ENCODE measurements at regions not wholly inside any gene's neighbourhood (a gene's known extent, or its start where the extent isn't known, plus 50 kb on each side); places are given as distances from the start of the nearest gene placed in this dataset.

- TF ChIP-seq CTCF (IDR thresholded peaks at IDR 0.05) (no peak), POLR2A (IDR thresholded peaks at IDR 0.05) (no peak)
- H3K4me3 ChIP-seq = no peak overlapping the region
- no peaks in the 10 kb centered on the region for H3K36me3 ChIP-seq
- H3K27me3 ChIP-seq = no peaks in the 10 kb centered on the region
- WGBS (ENCODE audit: insufficient coverage, low coverage, low lambda C conversion rate, missing lambda C conversion rate) = 57% methylated on average over 5 of the region's 5 CpGs
- H3K9me3 ChIP-seq = no peaks in the 10 kb centered on the region
- no peak for DNase-seq
- H3K27ac ChIP-seq = no peak overlapping the region
- intact Hi-C loops (cut with DNase I) = no loop called here
- H3K4me1 ChIP-seq = no peaks in the 10 kb centered on the region
- ATAC-seq = no peak
These were observed 600.2 kb downstream of the TRHDE start for GRCh38 chr12:72872238-72872887.

DNA sequence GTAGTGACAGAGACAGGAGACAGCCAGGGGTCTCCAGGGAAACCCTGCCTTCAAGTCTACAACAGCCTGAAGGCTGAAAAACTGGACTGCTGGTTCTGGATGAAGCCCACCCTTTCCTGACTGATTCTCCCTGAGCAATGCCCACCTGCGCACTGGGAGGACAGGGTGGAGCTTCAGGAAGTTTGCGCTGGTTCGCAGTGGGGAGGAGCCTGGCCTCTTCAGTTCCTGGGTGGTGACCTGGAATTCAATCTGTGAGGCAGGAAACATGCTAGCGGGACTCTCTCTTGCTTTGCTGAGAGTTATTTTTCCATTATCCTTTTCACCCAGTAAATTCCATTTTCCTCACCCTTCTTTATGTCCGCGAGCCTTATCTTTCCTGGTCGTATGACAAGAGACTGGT, 600.8 kb downstream of the TRHDE start:
- no peak overlapping the region for H3K4me3 ChIP-seq
- no peaks in the 10 kb centered on the region for H3K36me3 ChIP-seq
- WGBS (ENCODE audit: insufficient coverage, low coverage, low lambda C conversion rate, missing lambda C conversion rate) = 53% methylated on average over 3 of the region's 7 CpGs
- H3K27me3 ChIP-seq = no peaks in the 10 kb centered on the region
- no peak overlapping the region for H3K27ac ChIP-seq
- no peaks in the 10 kb centered on the region for H3K4me1 ChIP-seq
- ATAC-seq = no peak
- H3K9me3 ChIP-seq = no peaks in the 10 kb centered on the region
- intact Hi-C loops (cut with DNase I) = no loop called here
- DNase-seq = no peak
- TF ChIP-seq POLR2A (IDR thresholded peaks at IDR 0.05) (no peak), CTCF (IDR thresholded peaks at IDR 0.05) (no peak)

GRCh38 chr12:72876092-72876491, 603.9 kb downstream of the TRHDE start:
- H3K36me3 ChIP-seq = no peaks in the 10 kb centered on the region
- TF ChIP-seq CTCF (IDR thresholded peaks at IDR 0.05) = no peak
- TF ChIP-seq POLR2A (IDR thresholded peaks at IDR 0.05) = no peak
- H3K4me1 ChIP-seq = no peaks in the 10 kb centered on the region
- no peak overlapping the region for H3K27ac ChIP-seq
- ATAC-seq (no peak), DNase-seq (no peak)
- intact Hi-C loops (cut with DNase I) = no loop called here
- H3K9me3 ChIP-seq = no peaks in the 10 kb centered on the region
- no peak overlapping the region for H3K4me3 ChIP-seq
- no peaks in the 10 kb centered on the region for H3K27me3 ChIP-seq

GRCh38 chr12:72888693-72889092, 616.5 kb downstream of the TRHDE start:
- Histone ChIP-seq H3K27ac (no peak overlapping the region), H3K4me3 (no peak overlapping the region), H3K27me3 (no peaks in the 10 kb centered on the region), H3K4me1 (no peaks in the 10 kb centered on the region), H3K9me3 (no peaks in the 10 kb centered on the region), H3K36me3 (no peaks in the 10 kb centered on the region)
- 7% methylated on average over 1 of the region's 1 CpG for WGBS (ENCODE audit: insufficient coverage, low coverage, low lambda C conversion rate, missing lambda C conversion rate)
- ATAC-seq (no peak), DNase-seq (no peak)
- intact Hi-C loops (cut with DNase I) = no loop called here
- TF ChIP-seq POLR2A (IDR thresholded peaks at IDR 0.05) (no peak), CTCF (IDR thresholded peaks at IDR 0.05) (no peak)

DNA sequence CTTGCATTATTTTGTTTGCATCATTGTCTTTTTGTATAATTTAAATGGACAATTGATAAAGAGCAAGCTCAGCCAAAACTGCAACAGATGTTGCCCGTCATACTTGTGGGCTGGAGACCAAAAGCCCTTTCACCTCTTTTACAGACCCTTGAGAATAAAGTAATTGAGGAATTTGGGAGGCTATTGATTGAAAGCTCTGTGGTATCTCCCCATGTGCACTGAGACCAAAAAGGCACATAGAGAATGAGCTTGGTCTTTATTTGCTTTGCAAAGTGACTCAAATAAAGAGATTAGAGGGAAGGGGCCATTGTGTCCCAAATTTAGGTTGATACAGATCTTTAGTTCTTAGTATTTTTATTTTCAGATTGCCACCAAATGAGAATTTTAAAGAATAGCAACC, 617.6 kb downstream of the TRHDE start:
- DNase-seq (no peak), ATAC-seq (no peak)
- 54% methylated on average over 1 of the region's 1 CpG for WGBS (ENCODE audit: insufficient coverage, low coverage, low lambda C conversion rate, missing lambda C conversion rate)
- Histone ChIP-seq H3K36me3 (no peaks in the 10 kb centered on the region), H3K27me3 (no peaks in the 10 kb centered on the region), H3K4me1 (no peaks in the 10 kb centered on the region), H3K9me3 (no peaks in the 10 kb centered on the region), H3K4me3 (no peak overlapping the region), H3K27ac (no peak overlapping the region)
- intact Hi-C loops (cut with DNase I) = no loop called here
- TF ChIP-seq CTCF (IDR thresholded peaks at IDR 0.05) = no peak
- no peak for TF ChIP-seq POLR2A (IDR thresholded peaks at IDR 0.05)
